ENCODE measurements at regions not wholly inside any gene's neighbourhood (a gene's known extent, or its start where the extent isn't known, plus 50 kb on each side); places are given as distances from the start of the nearest gene placed in this dataset.

GRCh38 chr18:73990258-73990657 lies 157.4 kb downstream of the FBXO15 start (continued):
- TF ChIP-seq ZNF565 (CRISPR knock-in tag; conservative IDR thresholded peaks at IDR 0.05; ENCODE audit: low read depth) = no peak
- no peak for TF ChIP-seq CSDC2 (CRISPR knock-in tag; IDR thresholded peaks at IDR 0.05)
- TF ChIP-seq ZC3H10 (CRISPR knock-in tag; IDR thresholded peaks at IDR 0.05) = no peak
- no peak for TF ChIP-seq ISL1 (CRISPR knock-in tag; IDR thresholded peaks at IDR 0.05)
- no peak for TF ChIP-seq PPARA (CRISPR knock-in tag; IDR thresholded peaks at IDR 0.05; ENCODE audit: borderline replicate concordance)
- TF ChIP-seq POU6F1 (CRISPR knock-in tag; IDR thresholded peaks at IDR 0.05; ENCODE audit: borderline replicate concordance, low read depth) = no peak
- no peak for TF ChIP-seq GLIS3 (CRISPR knock-in tag; IDR thresholded peaks at IDR 0.05)
- TF ChIP-seq RARB (CRISPR knock-in tag; IDR thresholded peaks at IDR 0.05) = no peak
- TF ChIP-seq ZFP3 (CRISPR knock-in tag; IDR thresholded peaks at IDR 0.05) = no peak
- no peak for TF ChIP-seq ZNF8 (CRISPR knock-in tag; IDR thresholded peaks at IDR 0.05)
- no peak for TF ChIP-seq SNAI2 (CRISPR knock-in tag; IDR thresholded peaks at IDR 0.05)

GRCh38 chr18:73987247-73987980 lies 160.2 kb downstream of the FBXO15 start:
- TF ChIP-seq ZC3H10 (CRISPR knock-in tag; IDR thresholded peaks at IDR 0.05) = no peak
- TF ChIP-seq PATZ1 (CRISPR knock-in tag; IDR thresholded peaks at IDR 0.05; ENCODE audit: borderline replicate concordance) = no peak
- TF ChIP-seq RARB (CRISPR knock-in tag; IDR thresholded peaks at IDR 0.05) = no peak
- no peak for TF ChIP-seq ESRRG (CRISPR knock-in tag; IDR thresholded peaks at IDR 0.05)
- no peak for TF ChIP-seq ZFP30 (CRISPR knock-in tag; IDR thresholded peaks at IDR 0.05)
- TF ChIP-seq SNAI2 (CRISPR knock-in tag; IDR thresholded peaks at IDR 0.05) = no peak
- TF ChIP-seq OSR1 (CRISPR knock-in tag; IDR thresholded peaks at IDR 0.05) = no peak
- no peak for TF ChIP-seq ZNF70 (CRISPR knock-in tag; IDR thresholded peaks at IDR 0.05)
- TF ChIP-seq TCF4 (CRISPR knock-in tag; IDR thresholded peaks at IDR 0.05; ENCODE audit: borderline replicate concordance) = no peak
- TF ChIP-seq CSDC2 (CRISPR knock-in tag; IDR thresholded peaks at IDR 0.05) = no peak
- no peak for TF ChIP-seq TOX (CRISPR knock-in tag; IDR thresholded peaks at IDR 0.05; ENCODE audit: borderline replicate concordance)
- TF ChIP-seq GLIS3 (CRISPR knock-in tag; IDR thresholded peaks at IDR 0.05) = no peak
- no peak for TF ChIP-seq ZNF8 (CRISPR knock-in tag; IDR thresholded peaks at IDR 0.05)
- TF ChIP-seq ZFP3 (CRISPR knock-in tag; IDR thresholded peaks at IDR 0.05) = no peak
- no peak for TF ChIP-seq CREB5 (CRISPR knock-in tag; IDR thresholded peaks at IDR 0.05; ENCODE audit: low read depth)
- no peak for ATAC-seq

GRCh38 chr18:73986711-73987110 lies 160.9 kb downstream of the FBXO15 start:
- ATAC-seq = no peak
- no peak for TF ChIP-seq CSRNP3 (CRISPR knock-in tag; IDR thresholded peaks at IDR 0.05)
- no peak for TF ChIP-seq RARB (CRISPR knock-in tag; IDR thresholded peaks at IDR 0.05)

- TF ChIP-seq POU6F1 (CRISPR knock-in tag; IDR thresholded peaks at IDR 0.05; ENCODE audit: borderline replicate concordance, low read depth) (no peak), ZFP30 (CRISPR knock-in tag; IDR thresholded peaks at IDR 0.05) (no peak), ZNF8 (CRISPR knock-in tag; IDR thresholded peaks at IDR 0.05) (no peak)
Observed at GRCh38 chr18:73985855-73986625, 161.6 kb downstream of the FBXO15 start.

More at GRCh38 chr18:73985855-73986625, 161.6 kb downstream of the FBXO15 start:
- ATAC-seq = no peak
